ENCODE measurements at regions not wholly inside any gene's neighbourhood (a gene's known extent, or its start where the extent isn't known, plus 50 kb on each side); places are given as distances from the start of the nearest gene placed in this dataset.

DNA sequence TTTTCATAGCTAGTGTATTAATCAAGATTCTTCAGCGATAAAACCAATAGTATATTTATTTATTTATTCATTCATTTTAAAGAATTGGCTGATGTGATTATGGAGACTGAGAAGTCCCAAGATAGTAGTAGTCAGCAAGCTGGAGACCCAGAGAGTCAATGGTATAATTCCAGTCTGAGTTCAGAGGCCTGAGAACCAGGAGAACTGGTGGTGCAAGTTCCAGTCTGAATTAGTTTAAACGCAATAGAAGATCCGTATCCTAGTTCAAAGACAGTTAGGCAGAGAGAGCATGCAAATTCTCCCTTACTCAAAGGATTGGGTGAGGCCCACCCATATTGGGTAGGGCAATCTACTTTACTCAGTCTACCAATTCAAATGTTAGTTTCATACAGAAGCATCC lies 364.2 kb upstream of the RPS23 start:
- Histone ChIP-seq H3K36me3 (ENCODE audit: control insufficient read depth in 2 of 4, insufficient read depth in 4 of 4, low read length in 3 of 4) (no peaks in the 10 kb centered on the region), H2BK20ac (ENCODE audit: low read length) (no peak overlapping the region), H3K9me3 (ENCODE audit: insufficient read depth in 2 of 2, low read depth in 1 of 2, low read length in 1 of 2) (no peaks in the 10 kb centered on the region), H3K14ac (ENCODE audit: insufficient read length) (no peak overlapping the region), H4K5ac (ENCODE audit: insufficient read length, low read depth, low read length) (no peak overlapping the region), H3K4me2 (ENCODE audit: insufficient read depth in 1 of 2, low read depth in 2 of 2, low read length in 2 of 2) (no peak overlapping the region), H4K91ac (replicated peaks; ENCODE audit: insufficient read length, low read length) (no peak overlapping the region), H4K8ac (ENCODE audit: extremely low read depth, insufficient read depth, low read length) (no peak overlapping the region), H4K20me1 (replicated peaks in 1 of 2; ENCODE audit: control insufficient read depth in 1 of 2, insufficient read depth in 2 of 2, low read length in 2 of 2) (no peaks in the 10 kb centered on the region), H3K79me1 (ENCODE audit: low read depth, low read length) (no peaks in the 10 kb centered on the region), H3K4ac (replicated peaks; ENCODE audit: insufficient read length, low read depth, low read length) (no peak overlapping the region), H3K4me1 (replicated peaks in 1 of 4; ENCODE audit: control insufficient read depth in 3 of 4, insufficient read depth in 4 of 4, low read length in 3 of 4) (peaks cover 0 to 6% (median 3%) of the 10 kb centered on the region in 4 experiments; a peak in 4 of 7 replicates), H3K23me2 (ENCODE audit: low read depth, low read length) (no peaks in the 10 kb centered on the region), H3K9ac (replicated peaks in 1 of 4; ENCODE audit: extremely low read depth in 1 of 4, low read depth in 3 of 4, low read length in 3 of 4) (no peak overlapping the region), H3K27me3 (replicated peaks in 1 of 4; ENCODE audit: control insufficient read depth in 3 of 4, extremely low read depth in 1 of 4, insufficient read depth in 3 of 4, low read length in 3 of 4) (no peaks in the 10 kb centered on the region), H3K18ac (ENCODE audit: extremely low read depth, low read length) (no peak overlapping the region), H2BK5ac (ENCODE audit: low read depth, low read length) (no peak overlapping the region), H3K23ac (ENCODE audit: insufficient read length) (no peak overlapping the region), H2BK12ac (ENCODE audit: low read depth, low read length) (no peak overlapping the region), H3K56ac (replicated peaks; ENCODE audit: insufficient read length, low read depth, low read length) (no peak overlapping the region), H2BK120ac (replicated peaks; ENCODE audit: low read depth, low read length) (no peak overlapping the region), H2BK15ac (ENCODE audit: low read length) (no peak overlapping the region), H3K4me3 (ENCODE audit: extremely low read depth in 1 of 4, insufficient read depth in 2 of 4, low read depth in 3 of 4, low read length in 4 of 4) (no peak overlapping the region), H2AFZ (ENCODE audit: low read length) (no peak overlapping the region), H3K27ac (ENCODE audit: low read depth, low read length) (no peak overlapping the region), H3K79me2 (ENCODE audit: control insufficient read depth in 1 of 2, insufficient read depth in 2 of 2, low read length in 2 of 2) (no peaks in the 10 kb centered on the region), H2AK5ac (ENCODE audit: low read depth, low read length) (no peak overlapping the region)
- FAIRE-seq (no peak), DNase-seq (ENCODE audit: low read depth in 1 of 2, low spot score in 2 of 2) (no peak)
- CTCF ChIA-PET (ENCODE audit: partially characterized antibody), result interaction anchor here (0.7 to 2.4 kb wide), 19 partner anchors 11 to 944 kb away, joined by 3 to 9 read pairs (median 4); no protein-coding TSS in a partner anchor
- 84% methylated on average over 3 of the region's 3 CpGs; no CpG with 5 or more reads in 1 of the 2 experiments for WGBS, 2 experiments (ENCODE audit: extremely low coverage in 1 of 2, insufficient coverage in 1 of 2, insufficient read length in 1 of 2, insufficient replicate concordance in 2 of 2, low coverage in 1 of 2, low lambda C conversion rate in 2 of 2, missing lambda C conversion rate in 1 of 2)
- POLR2A ChIA-PET (ENCODE audit: partially characterized antibody), result no interaction called here
- no peak for TF ChIP-seq NANOG (IDR thresholded peaks at IDR 0.05; ENCODE audit: insufficient read depth, low read depth, low read length, poor library complexity, severe bottlenecking)
- TF ChIP-seq TAF7 (optimal IDR thresholded peaks at IDR 0.05; ENCODE audit: borderline replicate concordance, low read depth, low read length), result no peak
- TF ChIP-seq ZNF274 (IDR thresholded peaks at IDR 0.05; ENCODE audit: borderline replicate concordance, extremely low read depth, low read length), result no peak
- TF ChIP-seq, protein P1, sequence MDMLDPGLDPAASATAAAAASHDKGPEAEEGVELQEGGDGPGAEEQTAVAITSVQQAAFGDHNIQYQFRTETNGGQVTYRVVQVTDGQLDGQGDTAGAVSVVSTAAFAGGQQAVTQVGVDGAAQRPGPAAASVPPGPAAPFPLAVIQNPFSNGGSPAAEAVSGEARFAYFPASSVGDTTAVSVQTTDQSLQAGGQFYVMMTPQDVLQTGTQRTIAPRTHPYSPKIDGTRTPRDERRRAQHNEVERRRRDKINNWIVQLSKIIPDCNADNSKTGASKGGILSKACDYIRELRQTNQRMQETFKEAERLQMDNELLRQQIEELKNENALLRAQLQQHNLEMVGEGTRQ (IDR thresholded peaks at IDR 0.05; ENCODE audit: low read length), result no peak
- TF ChIP-seq CREB1 (IDR thresholded peaks at IDR 0.05), result no peak
- no peak for TF ChIP-seq RAD21 (IDR thresholded peaks at IDR 0.05 in 1 of 2, conservative IDR thresholded peaks at IDR 0.05 in 1 of 2; ENCODE audit: low read depth in 2 of 2, low read length in 2 of 2)
- no peak for TF ChIP-seq EGR1 (IDR thresholded peaks at IDR 0.05; ENCODE audit: borderline replicate concordance, low read depth, low read length)
- no peak for TF ChIP-seq RBBP5 (IDR thresholded peaks at IDR 0.05; ENCODE audit: borderline replicate concordance, low read depth, low read length)
- no peak for TF ChIP-seq SAP30 (IDR thresholded peaks at IDR 0.05; ENCODE audit: insufficient read depth, insufficient replicate concordance, low read length)
- no peak for TF ChIP-seq TAF1 (IDR thresholded peaks at IDR 0.05; ENCODE audit: low read depth, low read length)
- no peak for TF ChIP-seq RXRA (IDR thresholded peaks at IDR 0.05; ENCODE audit: insufficient read depth, low read depth, low read length)
- no peak for TF ChIP-seq SP2 (IDR thresholded peaks at IDR 0.05; ENCODE audit: low read length)
- TF ChIP-seq BACH1 (IDR thresholded peaks at IDR 0.05; ENCODE audit: low read length), result no peak
- no peak for TF ChIP-seq BRCA1 (IDR thresholded peaks at IDR 0.05; ENCODE audit: low read depth, low read length)

Measured in H1 (cell line).